ENCODE measurements at regions not wholly inside any gene's neighbourhood (a gene's known extent, or its start where the extent isn't known, plus 50 kb on each side); places are given as distances from the start of the nearest gene placed in this dataset.

- no peak for TF ChIP-seq POLR2AphosphoS5 (IDR thresholded peaks at IDR 0.05)
- no peak for TF ChIP-seq CTCF (IDR thresholded peaks at IDR 0.05)
Measured at GRCh38 chr1:191851799-191852595, 306.3 kb upstream of the RGS18 start.
